GM23338 (cell line): ENCODE measurements at regions not wholly inside any gene's neighbourhood (a gene's known extent, or its start where the extent isn't known, plus 50 kb on each side); places are given as distances from the start of the nearest gene placed in this dataset.
"Not testable (repeated sequence)": the region's sequence is repeated elsewhere in the genome, so short reads cannot be mapped to it uniquely, and the experiment has no call there.

Source experiments
- ATAC-seq: fragments of 200-7000 bp; cut with Tn5 transposase; 3 replicates; pipeline ENCODE4 v1.9.1; 2020
- DNase-seq: peaks from one replicate; pipeline ENCODE4 v3.0.0-alpha.2; 2015; ENCODE audit warnings: low spot score
- H2AFZ ChIP-seq: fragments of 200-600 bp; sonication (generic); 2 replicates; pipeline ENCODE4 v1.8.0; 2016; ENCODE audit warnings: antibody characterized with exemption, mild to moderate bottlenecking, moderate library complexity
- H3F3A ChIP-seq: fragments of 200-600 bp; sonication (generic); replicated peaks from 2 replicates; pipeline ENCODE4 v1.8.0; 2017; ENCODE audit warnings: antibody characterized with exemption, mixed run types, low read depth
- H3K27ac ChIP-seq: fragments of 200-600 bp; sonication (generic); 2 replicates; pipeline ENCODE4 v1.6.1; 2016; ENCODE audit warnings: low read depth
- H3K27me3 ChIP-seq: fragments of 200-600 bp; sonication (generic); 2 replicates; pipeline ENCODE4 v1.8.0; 2016; ENCODE audit warnings: mild to moderate bottlenecking, mixed run types, moderate library complexity; ENCODE audit not compliant: insufficient read depth
- H3K36me3 ChIP-seq: fragments of 200-600 bp; sonication (generic); 2 replicates; pipeline ENCODE4 v1.8.0; 2016; ENCODE audit warnings: mild to moderate bottlenecking; ENCODE audit not compliant: insufficient read depth
- H3K4me1 ChIP-seq: fragments of 200-600 bp; sonication (generic); 2 replicates; pipeline ENCODE4 v1.8.0; 2016; ENCODE audit warnings: mild to moderate bottlenecking, moderate library complexity; ENCODE audit not compliant: insufficient read depth
- H3K4me2 ChIP-seq: fragments of 200-600 bp; sonication (generic); 2 replicates; pipeline ENCODE4 v1.7.1; 2017; ENCODE audit warnings: mixed run types
- H3K4me3 ChIP-seq: fragments of 200-600 bp; sonication (generic); 2 replicates; pipeline ENCODE4 v1.6.1; 2016; ENCODE audit warnings: mixed run types
- H3K79me2 ChIP-seq: fragments of 200-600 bp; sonication (generic); replicated peaks from 2 replicates; pipeline ENCODE4 v1.8.0; 2017; ENCODE audit warnings: mild to moderate bottlenecking; ENCODE audit not compliant: insufficient read depth
- H3K9me2 ChIP-seq: fragments of 200-600 bp; sonication (generic); 2 replicates; pipeline ENCODE4 v1.8.0; 2017; ENCODE audit not compliant: insufficient read depth
- H4K20me1 ChIP-seq: fragments of 200-600 bp; sonication (generic); replicated peaks from 2 replicates; pipeline ENCODE4 v1.8.0; 2017; ENCODE audit warnings: mild to moderate bottlenecking; ENCODE audit not compliant: insufficient read depth
- H3K27ac Mint-ChIP-seq: 2 replicates; pipeline ENCODE4 v1.8.0; 2020; ENCODE audit warnings: inconsistent platforms, mild to moderate bottlenecking, moderate library complexity, mixed read lengths
- H3K27me3 Mint-ChIP-seq: 3 replicates; pipeline ENCODE4 v1.8.0; 2022; ENCODE audit warnings: low read depth, mild to moderate bottlenecking, moderate library complexity, mixed read lengths, inconsistent platforms; ENCODE audit not compliant: insufficient read depth, poor library complexity
- H3K36me3 Mint-ChIP-seq: 3 replicates; pipeline ENCODE4 v1.8.0; 2021; ENCODE audit warnings: low read depth, mild to moderate bottlenecking, inconsistent platforms, moderate library complexity, mixed read lengths
- H3K4me1 Mint-ChIP-seq: 3 replicates; pipeline ENCODE4 v1.8.0; 2020; ENCODE audit warnings: mild to moderate bottlenecking, inconsistent platforms, mixed read lengths
- H3K4me3 Mint-ChIP-seq: 3 replicates; pipeline ENCODE4 v1.8.0; 2021; ENCODE audit warnings: moderate library complexity, mild to moderate bottlenecking, inconsistent platforms, mixed read lengths
- H3K9me3 Mint-ChIP-seq: 3 replicates; pipeline ENCODE4 v1.8.0; 2020; ENCODE audit warnings: moderate library complexity, mild to moderate bottlenecking, inconsistent platforms, mixed read lengths
- CREB1 ChIP-seq: fragments of 250-450 bp; sonication (Bioruptor Pico); IDR thresholded peaks from 2 replicates; pipeline ENCODE4 v1.5.0; 2020; ENCODE audit warnings: low read depth, mild to moderate bottlenecking, moderate library complexity
- EZH2 ChIP-seq: fragments of 200-600 bp; sonication (generic); IDR thresholded peaks from one replicate; pipeline ENCODE4 v1.8.0; 2017; ENCODE audit warnings: antibody characterized with exemption, mild to moderate bottlenecking, low read depth; ENCODE audit not compliant: unreplicated experiment
- EZH2phosphoT487 ChIP-seq: fragments of 200-600 bp; sonication (generic); IDR thresholded peaks from one replicate; pipeline ENCODE4 v1.8.1; 2018; ENCODE audit warnings: antibody characterized with exemption; ENCODE audit not compliant: unreplicated experiment
- JUNB ChIP-seq: IDR thresholded peaks from one replicate; pipeline ENCODE4 v1.6.1; 2016; ENCODE audit warnings: antibody characterized with exemption; ENCODE audit not compliant: unreplicated experiment
- NANOG ChIP-seq: IDR thresholded peaks from 2 replicates; pipeline ENCODE4 v1.6.1; 2016; ENCODE audit warnings: antibody characterized with exemption, borderline replicate concordance
- ZNF331 ChIP-seq: fragments of 250-450 bp; sonication (Bioruptor Pico); IDR thresholded peaks from 2 replicates; pipeline ENCODE4 v1.5.0; 2020; ENCODE audit warnings: low read depth, mild to moderate bottlenecking, moderate library complexity
- TF ChIP-seq, protein P1 (sequence below): IDR thresholded peaks from one replicate; pipeline ENCODE4 v1.6.1; 2018; ENCODE audit warnings: antibody characterized with exemption; ENCODE audit not compliant: unreplicated experiment
- TF ChIP-seq, protein P2 (sequence below): IDR thresholded peaks from 2 replicates; pipeline ENCODE4 v1.6.1; 2016; ENCODE audit warnings: antibody characterized with exemption

DNA sequence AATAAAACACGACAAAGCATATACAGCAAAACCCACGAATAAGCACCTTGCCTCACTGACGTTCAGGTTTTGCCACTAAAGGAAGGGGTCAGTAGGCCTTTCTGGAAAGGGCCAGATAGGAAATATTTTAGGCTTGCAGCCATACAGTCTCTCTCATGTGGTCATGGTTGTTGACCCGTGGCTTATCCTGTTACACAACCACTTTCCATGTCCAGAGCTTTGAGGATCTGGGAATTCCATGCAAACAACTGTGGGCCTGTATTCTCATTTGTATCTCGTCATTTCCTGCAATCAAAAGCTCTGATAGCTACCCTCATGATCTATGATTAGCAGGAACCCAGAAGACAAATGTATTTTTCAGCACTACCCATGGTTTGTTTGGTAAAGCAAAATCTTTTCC lies 108.3 kb downstream of the DRD1 start:
- no peak overlapping the region for H3K4me3 Mint-ChIP-seq
- no peaks in the 10 kb centered on the region for H3K27me3 ChIP-seq
- peaks cover 3% of the 10 kb centered on the region; the same call in 1 of the 2 replicates for H3K9me2 ChIP-seq
- H3K27me3 Mint-ChIP-seq, result peaks cover 5% of the 10 kb centered on the region
- no peak for TF ChIP-seq EZH2phosphoT487
- TF ChIP-seq CREB1 (CRISPR knock-in tag), result no peak
- TF ChIP-seq JUNB, result no peak
- TF ChIP-seq ZNF331 (CRISPR knock-in tag), result no peak
- TF ChIP-seq, protein P1, sequence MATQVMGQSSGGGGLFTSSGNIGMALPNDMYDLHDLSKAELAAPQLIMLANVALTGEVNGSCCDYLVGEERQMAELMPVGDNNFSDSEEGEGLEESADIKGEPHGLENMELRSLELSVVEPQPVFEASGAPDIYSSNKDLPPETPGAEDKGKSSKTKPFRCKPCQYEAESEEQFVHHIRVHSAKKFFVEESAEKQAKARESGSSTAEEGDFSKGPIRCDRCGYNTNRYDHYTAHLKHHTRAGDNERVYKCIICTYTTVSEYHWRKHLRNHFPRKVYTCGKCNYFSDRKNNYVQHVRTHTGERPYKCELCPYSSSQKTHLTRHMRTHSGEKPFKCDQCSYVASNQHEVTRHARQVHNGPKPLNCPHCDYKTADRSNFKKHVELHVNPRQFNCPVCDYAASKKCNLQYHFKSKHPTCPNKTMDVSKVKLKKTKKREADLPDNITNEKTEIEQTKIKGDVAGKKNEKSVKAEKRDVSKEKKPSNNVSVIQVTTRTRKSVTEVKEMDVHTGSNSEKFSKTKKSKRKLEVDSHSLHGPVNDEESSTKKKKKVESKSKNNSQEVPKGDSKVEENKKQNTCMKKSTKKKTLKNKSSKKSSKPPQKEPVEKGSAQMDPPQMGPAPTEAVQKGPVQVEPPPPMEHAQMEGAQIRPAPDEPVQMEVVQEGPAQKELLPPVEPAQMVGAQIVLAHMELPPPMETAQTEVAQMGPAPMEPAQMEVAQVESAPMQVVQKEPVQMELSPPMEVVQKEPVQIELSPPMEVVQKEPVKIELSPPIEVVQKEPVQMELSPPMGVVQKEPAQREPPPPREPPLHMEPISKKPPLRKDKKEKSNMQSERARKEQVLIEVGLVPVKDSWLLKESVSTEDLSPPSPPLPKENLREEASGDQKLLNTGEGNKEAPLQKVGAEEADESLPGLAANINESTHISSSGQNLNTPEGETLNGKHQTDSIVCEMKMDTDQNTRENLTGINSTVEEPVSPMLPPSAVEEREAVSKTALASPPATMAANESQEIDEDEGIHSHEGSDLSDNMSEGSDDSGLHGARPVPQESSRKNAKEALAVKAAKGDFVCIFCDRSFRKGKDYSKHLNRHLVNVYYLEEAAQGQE, result no peak
- TF ChIP-seq, protein P2, sequence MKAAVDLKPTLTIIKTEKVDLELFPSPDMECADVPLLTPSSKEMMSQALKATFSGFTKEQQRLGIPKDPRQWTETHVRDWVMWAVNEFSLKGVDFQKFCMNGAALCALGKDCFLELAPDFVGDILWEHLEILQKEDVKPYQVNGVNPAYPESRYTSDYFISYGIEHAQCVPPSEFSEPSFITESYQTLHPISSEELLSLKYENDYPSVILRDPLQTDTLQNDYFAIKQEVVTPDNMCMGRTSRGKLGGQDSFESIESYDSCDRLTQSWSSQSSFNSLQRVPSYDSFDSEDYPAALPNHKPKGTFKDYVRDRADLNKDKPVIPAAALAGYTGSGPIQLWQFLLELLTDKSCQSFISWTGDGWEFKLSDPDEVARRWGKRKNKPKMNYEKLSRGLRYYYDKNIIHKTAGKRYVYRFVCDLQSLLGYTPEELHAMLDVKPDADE, result no peak
- no peak for TF ChIP-seq NANOG
- no peak for TF ChIP-seq EZH2
- no peak overlapping the region for H2AFZ ChIP-seq
- no peaks in the 10 kb centered on the region for H3K36me3 Mint-ChIP-seq
- ATAC-seq (no peak), DNase-seq (no peak)
- H3K36me3 ChIP-seq, result no peaks in the 10 kb centered on the region
- H4K20me1 ChIP-seq, result no peaks in the 10 kb centered on the region
- no peak overlapping the region for H3K27ac ChIP-seq
- H3K4me2 ChIP-seq, result no peak overlapping the region
- no peaks in the 10 kb centered on the region for H3K79me2 ChIP-seq
- no peak overlapping the region for H3K4me3 ChIP-seq
- H3F3A ChIP-seq, result no peaks in the 10 kb centered on the region
- H3K27ac Mint-ChIP-seq, result no peak overlapping the region
- H3K4me1 Mint-ChIP-seq, result peaks cover 3% of the 10 kb centered on the region; the same call in 1 of the 3 replicates
- H3K4me1 ChIP-seq, result no peaks in the 10 kb centered on the region
- no peaks in the 10 kb centered on the region for H3K9me3 Mint-ChIP-seq

DNA sequence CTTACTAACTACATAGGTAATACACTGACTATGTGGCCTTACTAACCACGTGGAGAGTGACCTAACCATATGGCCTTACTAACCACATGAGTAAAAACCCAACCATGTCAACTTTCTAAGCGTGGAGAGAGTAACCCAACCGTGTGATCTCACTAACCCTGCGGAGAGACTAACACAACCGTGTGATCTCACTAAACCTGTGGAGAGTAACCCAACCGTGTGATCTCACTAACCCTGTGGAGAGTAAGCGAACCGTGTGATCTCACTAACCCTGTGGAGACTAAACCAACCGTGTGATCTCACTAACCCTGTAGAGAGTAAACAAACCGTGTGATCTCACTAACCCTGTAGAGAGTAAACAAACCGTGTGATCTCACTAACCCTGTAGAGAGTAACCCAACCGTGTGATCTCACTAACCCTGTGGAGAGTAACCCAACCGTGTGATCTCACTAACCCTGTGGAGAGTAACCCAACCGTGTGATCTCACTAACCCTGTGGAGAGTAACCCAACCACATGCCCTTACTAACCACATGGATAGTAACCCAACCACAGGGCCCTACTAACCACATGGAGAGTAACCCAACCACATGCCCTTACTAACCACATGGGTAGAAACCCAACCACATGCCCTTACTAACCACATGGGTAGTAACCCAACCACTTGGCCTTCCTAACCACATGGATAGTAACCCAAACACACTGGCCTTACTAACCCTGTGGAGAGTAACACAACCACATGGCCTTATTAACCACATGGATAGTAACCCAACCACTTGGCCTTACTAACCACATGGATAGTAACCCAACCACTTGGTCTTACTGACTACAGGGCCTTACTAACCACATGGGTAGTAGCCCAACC lies 112.6 kb downstream of the DRD1 start:
- H3K36me3 Mint-ChIP-seq, ATAC-seq, H4K20me1 ChIP-seq, H3K79me2 ChIP-seq, H2AFZ ChIP-seq, H3K4me1 ChIP-seq, H3K4me3 ChIP-seq, H3K4me3 Mint-ChIP-seq, H3K27ac Mint-ChIP-seq, H3K9me3 Mint-ChIP-seq, H3K36me3 ChIP-seq, H3K4me2 ChIP-seq, H3K27me3 ChIP-seq, H3K9me2 ChIP-seq, DNase-seq, H3K27ac ChIP-seq, H3F3A ChIP-seq: not testable (repeated sequence)
- Mint-ChIP-seq H3K27me3 (peaks cover 11% of the 10 kb centered on the region), H3K4me1 (peaks cover 16% of the 10 kb centered on the region)
